D721Med (cell line): ENCODE measurements at regions not wholly inside any gene's neighbourhood (a gene's known extent, or its start where the extent isn't known, plus 50 kb on each side); places are given as distances from the start of the nearest gene placed in this dataset.

Experiments
- DNase-seq: peaks from one replicate; pipeline ENCODE4 v3.0.0; 2011; ENCODE audit warnings: low spot score; ENCODE audit not compliant: insufficient read length
- FAIRE-seq: peaks from 2 replicates; lab custom pipeline; 2011; peaks lifted over from hg19 to GRCh38; lab: Jason Lieb, UNC
- CTCF ChIP-seq: IDR thresholded peaks from 2 replicates; pipeline ENCODE4 v1.5.1; 2012; ENCODE audit warnings: mild to moderate bottlenecking, control low read depth; ENCODE audit not compliant: insufficient read depth; ENCODE audit errors: missing control alignments

GRCh38 chr2:128696421-128696820, 377.8 kb upstream of the HS6ST1 start:
- DNase-seq = no peak
- TF ChIP-seq CTCF = no peak
- FAIRE-seq = no peak

GRCh38 chr2:128701418-128701817, 382.8 kb upstream of the HS6ST1 start:
- TF ChIP-seq CTCF = no peak
- FAIRE-seq = no peak
- no peak for DNase-seq

GRCh38 chr2:128702616-128703015, 383.9 kb upstream of the HS6ST1 start:
- DNase-seq (no peak), FAIRE-seq (no peak)
- no peak for TF ChIP-seq CTCF

- no peak for DNase-seq
- no peak for TF ChIP-seq CTCF
- no peak for FAIRE-seq
These were observed 389.6 kb upstream of the HS6ST1 start for GRCh38 chr2:128708106-128708816.

GRCh38 chr2:128710242-128710641, 391.6 kb upstream of the HS6ST1 start:
- DNase-seq (no peak), FAIRE-seq (no peak)
- no peak for TF ChIP-seq CTCF

DNA sequence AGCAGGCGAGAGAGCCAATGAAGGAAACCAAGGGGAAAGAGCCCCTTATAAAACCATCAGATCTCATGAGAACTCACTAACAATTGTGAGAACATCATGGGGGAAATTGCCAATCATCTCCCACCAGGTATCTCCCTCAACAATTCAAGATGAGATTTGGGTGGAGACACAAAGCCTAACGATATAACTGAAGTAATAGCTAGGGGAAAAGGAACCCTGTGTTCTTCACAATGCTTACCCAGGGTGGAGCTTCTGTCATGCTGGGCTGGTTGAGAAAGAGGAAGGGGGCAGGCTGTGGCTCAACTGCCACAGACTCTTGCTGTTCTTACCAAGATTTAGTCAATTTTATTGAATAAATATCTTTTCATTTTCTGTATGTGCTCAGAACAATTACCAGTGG, 392.1 kb upstream of the HS6ST1 start:
- DNase-seq = no peak
- no peak for TF ChIP-seq CTCF
- FAIRE-seq = no peak

DNA sequence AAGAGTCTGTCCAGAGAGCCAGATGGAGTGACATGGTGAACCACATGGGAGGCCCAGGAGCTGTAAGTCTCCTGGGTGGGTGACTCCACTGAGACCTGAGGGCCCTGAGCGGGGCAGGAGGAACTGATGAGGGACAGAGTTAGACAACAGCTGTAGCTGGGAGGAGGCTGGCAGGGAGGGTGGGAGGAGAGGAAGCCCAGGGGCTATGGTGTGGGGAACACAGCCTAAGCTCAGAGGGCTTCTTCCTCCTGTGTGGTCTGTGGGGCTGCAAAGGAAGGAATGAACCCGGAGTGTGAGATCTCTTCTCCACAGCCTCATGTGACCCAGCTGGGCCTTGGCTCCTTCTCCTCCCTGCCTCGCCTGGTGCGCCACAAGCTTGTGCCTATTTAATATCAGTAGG, 395.6 kb upstream of the HS6ST1 start:
- FAIRE-seq = no peak
- no peak for DNase-seq
- no peak for TF ChIP-seq CTCF
